ENCODE measurements at regions not wholly inside any gene's neighbourhood (a gene's known extent, or its start where the extent isn't known, plus 50 kb on each side); places are given as distances from the start of the nearest gene placed in this dataset.
A peak's percentile ranks its signal among the peaks of the same experiment; 100 is the strongest.

GRCh38 chr5:100726116-100726515 lies 177.0 kb downstream of the ST8SIA4 start:
- Histone ChIP-seq H3K36me3 (ENCODE audit: control insufficient read depth, insufficient read depth, low read length) (no peaks in the 10 kb centered on the region), H3K4me1 (ENCODE audit: control insufficient read depth, insufficient read depth, low read length) (no peaks in the 10 kb centered on the region), H3K9me3 (ENCODE audit: control insufficient read depth, insufficient read depth, low read depth, low read length) (no peaks in the 10 kb centered on the region), H3K4me3 (ENCODE audit: low read depth in 2 of 2, low read length in 2 of 2) (no peak overlapping the region), H3K27me3 (ENCODE audit: control insufficient read depth, insufficient read depth, low read length) (no peaks in the 10 kb centered on the region), H3K27ac (ENCODE audit: low read length) (no peak overlapping the region)
- no TSS peak for BruUV-seq (replicated peaks)
- DNase-seq (ENCODE audit: low read depth, low spot score) = no peak
- TF ChIP-seq SIN3A (IDR thresholded peaks at IDR 0.05; ENCODE audit: borderline replicate concordance, insufficient read depth, low read depth, low read length) = no peak
- no peak for TF ChIP-seq CTCF (IDR thresholded peaks at IDR 0.05)
- TF ChIP-seq POLR2AphosphoS5 (IDR thresholded peaks at IDR 0.05; ENCODE audit: low read depth, low read length) = no peak
- TF ChIP-seq, protein P1, sequence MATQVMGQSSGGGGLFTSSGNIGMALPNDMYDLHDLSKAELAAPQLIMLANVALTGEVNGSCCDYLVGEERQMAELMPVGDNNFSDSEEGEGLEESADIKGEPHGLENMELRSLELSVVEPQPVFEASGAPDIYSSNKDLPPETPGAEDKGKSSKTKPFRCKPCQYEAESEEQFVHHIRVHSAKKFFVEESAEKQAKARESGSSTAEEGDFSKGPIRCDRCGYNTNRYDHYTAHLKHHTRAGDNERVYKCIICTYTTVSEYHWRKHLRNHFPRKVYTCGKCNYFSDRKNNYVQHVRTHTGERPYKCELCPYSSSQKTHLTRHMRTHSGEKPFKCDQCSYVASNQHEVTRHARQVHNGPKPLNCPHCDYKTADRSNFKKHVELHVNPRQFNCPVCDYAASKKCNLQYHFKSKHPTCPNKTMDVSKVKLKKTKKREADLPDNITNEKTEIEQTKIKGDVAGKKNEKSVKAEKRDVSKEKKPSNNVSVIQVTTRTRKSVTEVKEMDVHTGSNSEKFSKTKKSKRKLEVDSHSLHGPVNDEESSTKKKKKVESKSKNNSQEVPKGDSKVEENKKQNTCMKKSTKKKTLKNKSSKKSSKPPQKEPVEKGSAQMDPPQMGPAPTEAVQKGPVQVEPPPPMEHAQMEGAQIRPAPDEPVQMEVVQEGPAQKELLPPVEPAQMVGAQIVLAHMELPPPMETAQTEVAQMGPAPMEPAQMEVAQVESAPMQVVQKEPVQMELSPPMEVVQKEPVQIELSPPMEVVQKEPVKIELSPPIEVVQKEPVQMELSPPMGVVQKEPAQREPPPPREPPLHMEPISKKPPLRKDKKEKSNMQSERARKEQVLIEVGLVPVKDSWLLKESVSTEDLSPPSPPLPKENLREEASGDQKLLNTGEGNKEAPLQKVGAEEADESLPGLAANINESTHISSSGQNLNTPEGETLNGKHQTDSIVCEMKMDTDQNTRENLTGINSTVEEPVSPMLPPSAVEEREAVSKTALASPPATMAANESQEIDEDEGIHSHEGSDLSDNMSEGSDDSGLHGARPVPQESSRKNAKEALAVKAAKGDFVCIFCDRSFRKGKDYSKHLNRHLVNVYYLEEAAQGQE (IDR thresholded peaks at IDR 0.05; ENCODE audit: insufficient read depth in 1 of 2, low read depth in 2 of 2, low read length in 1 of 2) = no peak
- no peak for TF ChIP-seq TCF7L2 (IDR thresholded peaks at IDR 0.05; ENCODE audit: low read depth, low read length)
- in situ Hi-C loops (cut with HindIII; ENCODE audit: low pct_unique_long_range_greater_than_20kb, low sequenced_read_pairs) (no loop called here), intact Hi-C loops (cut with micrococcal nuclease; ENCODE audit: unreplicated experiment) (no loop called here)
- POLR2A ChIA-PET = no interaction called here
- CTCF ChIA-PET = no interaction called here
- ATAC-seq = no peak

GRCh38 chr5:100731768-100732167 lies 171.3 kb downstream of the ST8SIA4 start:
- Histone ChIP-seq H3K9me3 (ENCODE audit: control insufficient read depth, insufficient read depth, low read depth, low read length) (no peaks in the 10 kb centered on the region), H3K4me1 (ENCODE audit: control insufficient read depth, insufficient read depth, low read length) (no peaks in the 10 kb centered on the region), H3K4me3 (ENCODE audit: low read depth in 2 of 2, low read length in 2 of 2) (peak overlapping the region in 1 of 2 experiments; percentile 15; a peak in 2 of 4 replicates), H3K36me3 (ENCODE audit: control insufficient read depth, insufficient read depth, low read length) (no peaks in the 10 kb centered on the region), H3K27me3 (ENCODE audit: control insufficient read depth, insufficient read depth, low read length) (no peaks in the 10 kb centered on the region), H3K27ac (ENCODE audit: low read length) (no peak overlapping the region)
- POLR2A ChIA-PET = no interaction called here
- no peak for TF ChIP-seq CTCF (IDR thresholded peaks at IDR 0.05)
- TF ChIP-seq POLR2AphosphoS5 (IDR thresholded peaks at IDR 0.05; ENCODE audit: low read depth, low read length) = no peak
- TF ChIP-seq SIN3A (IDR thresholded peaks at IDR 0.05; ENCODE audit: borderline replicate concordance, insufficient read depth, low read depth, low read length) = no peak
- TF ChIP-seq, protein P1 (IDR thresholded peaks at IDR 0.05; ENCODE audit: insufficient read depth in 1 of 2, low read depth in 2 of 2, low read length in 1 of 2) = no peak
- TF ChIP-seq TCF7L2 (IDR thresholded peaks at IDR 0.05; ENCODE audit: low read depth, low read length) = no peak
- CTCF ChIA-PET = no interaction called here
- ATAC-seq (no peak), DNase-seq (ENCODE audit: low read depth, low spot score) (no peak)
- no TSS peak for BruUV-seq (replicated peaks)
- intact Hi-C loops (cut with micrococcal nuclease; ENCODE audit: unreplicated experiment) = no loop called here
- in situ Hi-C loops (cut with HindIII; ENCODE audit: low pct_unique_long_range_greater_than_20kb, low sequenced_read_pairs) = no loop called here
